Hepatocyte (in vitro differentiated cells): ENCODE measurements at regions not wholly inside any gene's neighbourhood (a gene's known extent, or its start where the extent isn't known, plus 50 kb on each side); places are given as distances from the start of the nearest gene placed in this dataset.

Source experiments
- CTCF ChIP-seq: fragments of 200-600 bp; sonication (generic); IDR thresholded peaks from 2 replicates; pipeline ENCODE4 v1.5.1; 2016; ENCODE audit warnings: antibody characterized with exemption, mild to moderate bottlenecking; ENCODE audit not compliant: poor library complexity
- EZH2 ChIP-seq: fragments of 200-600 bp; sonication (generic); IDR thresholded peaks from 2 replicates; pipeline ENCODE4 v1.6.1; 2016; ENCODE audit warnings: antibody characterized with exemption, mild to moderate bottlenecking, borderline replicate concordance

DNA sequence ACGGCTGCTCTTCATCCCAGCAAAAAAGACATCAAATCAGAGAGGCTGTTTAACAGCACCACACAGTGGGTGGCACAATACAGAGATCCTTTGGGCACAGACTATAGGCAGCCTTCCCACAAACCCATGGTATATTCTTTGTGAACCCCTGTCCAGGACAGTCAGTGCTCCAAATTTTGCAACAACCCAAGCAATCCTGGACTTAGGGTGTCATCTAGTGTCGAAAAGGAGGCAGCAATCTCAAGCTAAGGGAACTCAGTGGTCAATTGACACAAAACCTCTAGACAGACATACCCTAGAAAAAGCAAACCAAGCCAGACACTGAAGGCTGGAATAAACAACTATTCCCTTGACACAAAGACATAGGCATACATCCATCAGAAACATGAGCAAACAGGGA is 137.4 kb downstream of the BMP15 start:
- TF ChIP-seq CTCF (peak; percentile 3), EZH2 (no peak)
